Liver (tissue), 8 donors: ENCODE measurements at regions not wholly inside any gene's neighbourhood (a gene's known extent, or its start where the extent isn't known, plus 50 kb on each side); places are given as distances from the start of the nearest gene placed in this dataset.

Source experiments
- DNase-seq: peaks from one replicate; pipeline ENCODE4 v3.0.0-alpha.2; 2017; ENCODE audit warnings: low spot score
- H3K27ac ChIP-seq, 2 donors: one replicate each; pipeline ENCODE4 v1.7.0; 2013; ENCODE audit warnings: inconsistent platforms in 2 of 2, low read length in 2 of 2, control low read depth in 1 of 2, low read depth in 1 of 2, mild to moderate bottlenecking in 1 of 2
- H3K27me3 ChIP-seq, 4 donors: one replicate each; pipeline versions ENCODE4 v1.6.1 to v1.7.0; 2013; ENCODE audit warnings: low read length in 3 of 4, inconsistent platforms in 1 of 4, mild to moderate bottlenecking in 1 of 4, moderate library complexity in 1 of 4; ENCODE audit not compliant: control insufficient read depth in 4 of 4, insufficient read depth in 4 of 4
- H3K36me3 ChIP-seq, 4 donors: one replicate each; pipeline versions ENCODE4 v1.6.1 to v1.7.0; 2013; ENCODE audit warnings: low read length in 3 of 4, mild to moderate bottlenecking in 3 of 4, low read depth in 1 of 4, moderate library complexity in 1 of 4; ENCODE audit not compliant: control insufficient read depth in 4 of 4, insufficient read depth in 3 of 4
- H3K4me1 ChIP-seq, 4 donors: one replicate each; pipeline versions ENCODE4 v1.6.1 to v1.7.0; 2013; ENCODE audit warnings: low read length in 3 of 4, mild to moderate bottlenecking in 3 of 4, moderate library complexity in 1 of 4; ENCODE audit not compliant: control insufficient read depth in 4 of 4, insufficient read depth in 4 of 4
- H3K4me3 ChIP-seq, 3 donors: one replicate each; pipeline versions ENCODE4 v1.6.1 to v1.7.0; 2013; ENCODE audit warnings: low read length in 3 of 3, control low read depth in 1 of 3, low read depth in 1 of 3, mild to moderate bottlenecking in 1 of 3
- H3K9ac ChIP-seq, 2 donors: one replicate each; pipeline ENCODE4 v1.7.0; 2013; ENCODE audit warnings: low read length in 2 of 2, mild to moderate bottlenecking in 2 of 2, moderate library complexity in 2 of 2, control low read depth in 1 of 2, low read depth in 1 of 2
- H3K9me3 ChIP-seq, 4 donors: one replicate each; pipeline versions ENCODE4 v1.6.1 to v1.7.0; 2013; ENCODE audit warnings: low read length in 3 of 4; ENCODE audit not compliant: control insufficient read depth in 4 of 4
- EGR1 ChIP-seq, 2 donors: IDR thresholded peaks; 2 replicates each; pipeline ENCODE4 v1.6.1; 2016 to 2018; ENCODE audit warnings: antibody characterized with exemption in 2 of 2, low read depth in 2 of 2
- FOXA1 ChIP-seq: IDR thresholded peaks from 2 replicates; pipeline ENCODE4 v1.6.1; 2016; ENCODE audit warnings: antibody characterized with exemption
- FOXA2 ChIP-seq: IDR thresholded peaks from 2 replicates; pipeline ENCODE4 v1.6.1; 2016; ENCODE audit warnings: antibody characterized with exemption
- GABPA ChIP-seq, 2 donors: IDR thresholded peaks in 1 of 2; conservative IDR thresholded peaks in 1 of 2; 2 replicates each; pipeline ENCODE4 v1.6.1; 2016; ENCODE audit warnings: antibody characterized with exemption in 2 of 2, mild to moderate bottlenecking in 1 of 2, moderate library complexity in 1 of 2
- HNF4A ChIP-seq, 2 donors: conservative IDR thresholded peaks; 2 replicates each; pipeline ENCODE4 v1.6.1; 2016; ENCODE audit warnings: antibody characterized with exemption in 2 of 2, mild to moderate bottlenecking in 2 of 2
- HNF4G ChIP-seq: IDR thresholded peaks from 2 replicates; pipeline ENCODE4 v1.6.1; 2016; ENCODE audit warnings: antibody characterized with exemption
- JUND ChIP-seq, 2 donors: IDR thresholded peaks; 2 replicates each; pipeline ENCODE4 v1.6.1; 2016; ENCODE audit warnings: antibody characterized with exemption in 2 of 2
- NR2F2 ChIP-seq: IDR thresholded peaks from 2 replicates; pipeline ENCODE4 v1.6.1; 2016; ENCODE audit warnings: antibody characterized with exemption
- RAD21 ChIP-seq, 2 donors: IDR thresholded peaks; 2 replicates each; pipeline ENCODE4 v1.6.1; 2016; ENCODE audit warnings: antibody characterized with exemption in 2 of 2, mild to moderate bottlenecking in 2 of 2
- SP1 ChIP-seq: IDR thresholded peaks from 2 replicates; pipeline ENCODE4 v1.6.1; 2018; ENCODE audit warnings: antibody characterized with exemption, mild to moderate bottlenecking
- TAF1 ChIP-seq: conservative IDR thresholded peaks from 2 replicates; pipeline ENCODE4 v1.6.1; 2016; ENCODE audit warnings: antibody characterized with exemption, mild to moderate bottlenecking
- YY1 ChIP-seq: IDR thresholded peaks from 2 replicates; pipeline ENCODE4 v1.6.1; 2016; ENCODE audit warnings: antibody characterized with exemption, mild to moderate bottlenecking
- WGBS: extraction: QIAGEN DNeasy Blood & Tissue Kit; methylation state at CpG from one replicate; pipeline ENCODE4 v1.1.7; 2013; 5-methylcytosine and 5-hydroxymethylcytosine counted together
- TF ChIP-seq, protein P1 (sequence below): IDR thresholded peaks from 2 replicates; pipeline ENCODE4 v1.6.1; 2016; ENCODE audit warnings: antibody characterized with exemption
- TF ChIP-seq, protein P2 (sequence below): fragments of 150-350 bp; IDR thresholded peaks from 2 replicates; pipeline ENCODE4 v1.5.1; 2017; ENCODE audit warnings: improper control_type of control experiment, low read depth, low read length; ENCODE audit not compliant: missing input control
- TF ChIP-seq, protein P3 (sequence below): IDR thresholded peaks from 2 replicates; pipeline ENCODE4 v1.6.1; 2016; ENCODE audit warnings: antibody characterized with exemption
- TF ChIP-seq, protein P4 (sequence below): IDR thresholded peaks from 2 replicates; pipeline ENCODE4 v1.6.1; 2016; ENCODE audit warnings: antibody characterized with exemption
- TF ChIP-seq, protein P5 (sequence below): IDR thresholded peaks from 2 replicates; pipeline ENCODE4 v1.6.1; 2016; ENCODE audit warnings: antibody characterized with exemption, mild to moderate bottlenecking
- donor health status: healthy.
- donor health status: healthy.
- donor health status: healthy.
- donor health status: healthy.
- donor health status: healthy.

DNA sequence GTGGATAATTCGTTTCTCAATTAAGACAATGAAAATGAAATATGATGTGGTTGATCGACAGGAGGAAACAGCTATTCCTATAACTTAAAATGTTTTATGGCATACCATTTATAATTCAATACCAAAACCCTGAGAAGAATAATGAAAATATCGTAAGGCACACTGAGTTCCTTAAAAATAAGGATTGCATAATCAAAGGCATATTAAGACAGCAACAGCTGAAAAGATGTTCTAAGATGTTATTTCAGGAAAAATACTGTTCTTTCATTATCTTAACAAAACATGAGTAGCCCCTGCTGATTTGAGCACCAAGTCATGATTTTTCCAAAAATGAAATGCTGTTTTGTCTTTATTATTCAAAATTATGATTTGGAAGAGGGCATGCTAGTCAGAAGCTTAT is 189.4 kb upstream of the ALG10 start:
- WGBS: 61% methylated on average over 3 of the region's 3 CpGs
- DNase-seq: no peak
- TF ChIP-seq, protein P1, sequence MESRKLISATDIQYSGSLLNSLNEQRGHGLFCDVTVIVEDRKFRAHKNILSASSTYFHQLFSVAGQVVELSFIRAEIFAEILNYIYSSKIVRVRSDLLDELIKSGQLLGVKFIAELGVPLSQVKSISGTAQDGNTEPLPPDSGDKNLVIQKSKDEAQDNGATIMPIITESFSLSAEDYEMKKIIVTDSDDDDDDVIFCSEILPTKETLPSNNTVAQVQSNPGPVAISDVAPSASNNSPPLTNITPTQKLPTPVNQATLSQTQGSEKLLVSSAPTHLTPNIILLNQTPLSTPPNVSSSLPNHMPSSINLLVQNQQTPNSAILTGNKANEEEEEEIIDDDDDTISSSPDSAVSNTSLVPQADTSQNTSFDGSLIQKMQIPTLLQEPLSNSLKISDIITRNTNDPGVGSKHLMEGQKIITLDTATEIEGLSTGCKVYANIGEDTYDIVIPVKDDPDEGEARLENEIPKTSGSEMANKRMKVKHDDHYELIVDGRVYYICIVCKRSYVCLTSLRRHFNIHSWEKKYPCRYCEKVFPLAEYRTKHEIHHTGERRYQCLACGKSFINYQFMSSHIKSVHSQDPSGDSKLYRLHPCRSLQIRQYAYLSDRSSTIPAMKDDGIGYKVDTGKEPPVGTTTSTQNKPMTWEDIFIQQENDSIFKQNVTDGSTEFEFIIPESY: no peak
- no peak for TF ChIP-seq SP1
- TF ChIP-seq TAF1: no peak
- no peak for TF ChIP-seq HNF4A (conservative IDR thresholded peaks at IDR 0.05)
- no peak for TF ChIP-seq NR2F2
- no peak for TF ChIP-seq JUND (IDR thresholded peaks at IDR 0.05)
- no peak for TF ChIP-seq FOXA1
- TF ChIP-seq EGR1 (IDR thresholded peaks at IDR 0.05; ENCODE audit: low read depth in 2 of 2): no peak

DNA sequence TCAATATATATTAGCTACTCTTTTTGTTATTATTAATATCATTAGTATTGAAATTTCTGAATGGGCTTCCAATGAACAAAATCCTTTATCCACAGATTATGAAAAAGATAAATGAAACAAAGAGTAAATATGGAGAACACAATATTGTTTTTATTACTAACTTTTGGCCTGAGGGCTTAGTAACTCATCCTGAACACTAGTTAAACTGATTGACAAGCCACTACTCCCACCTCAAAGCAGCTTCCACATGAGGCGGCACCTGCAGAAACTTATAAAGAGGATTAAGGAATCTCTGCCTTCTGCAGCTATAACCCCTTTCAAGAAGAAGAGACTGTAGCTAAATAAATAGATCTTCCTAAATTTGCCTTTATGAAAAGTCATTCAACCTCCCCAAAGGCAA is 187.6 kb upstream of the ALG10 start:
- no peaks in the 10 kb centered on the region for H3K9me3 ChIP-seq
- H3K36me3 ChIP-seq: no peaks in the 10 kb centered on the region
- DNase-seq: no peak
- TF ChIP-seq YY1 (no peak), HNF4G (no peak), FOXA2 (no peak), NR2F2 (no peak), EGR1 (IDR thresholded peaks at IDR 0.05; ENCODE audit: low read depth in 2 of 2) (no peak), GABPA (IDR thresholded peaks at IDR 0.05 in 1 of 2, conservative IDR thresholded peaks at IDR 0.05 in 1 of 2) (no peak), FOXA1 (no peak), SP1 (no peak), HNF4A (conservative IDR thresholded peaks at IDR 0.05) (no peak), RAD21 (IDR thresholded peaks at IDR 0.05) (no peak), JUND (IDR thresholded peaks at IDR 0.05) (no peak), TAF1 (no peak)
- TF ChIP-seq, protein P2, sequence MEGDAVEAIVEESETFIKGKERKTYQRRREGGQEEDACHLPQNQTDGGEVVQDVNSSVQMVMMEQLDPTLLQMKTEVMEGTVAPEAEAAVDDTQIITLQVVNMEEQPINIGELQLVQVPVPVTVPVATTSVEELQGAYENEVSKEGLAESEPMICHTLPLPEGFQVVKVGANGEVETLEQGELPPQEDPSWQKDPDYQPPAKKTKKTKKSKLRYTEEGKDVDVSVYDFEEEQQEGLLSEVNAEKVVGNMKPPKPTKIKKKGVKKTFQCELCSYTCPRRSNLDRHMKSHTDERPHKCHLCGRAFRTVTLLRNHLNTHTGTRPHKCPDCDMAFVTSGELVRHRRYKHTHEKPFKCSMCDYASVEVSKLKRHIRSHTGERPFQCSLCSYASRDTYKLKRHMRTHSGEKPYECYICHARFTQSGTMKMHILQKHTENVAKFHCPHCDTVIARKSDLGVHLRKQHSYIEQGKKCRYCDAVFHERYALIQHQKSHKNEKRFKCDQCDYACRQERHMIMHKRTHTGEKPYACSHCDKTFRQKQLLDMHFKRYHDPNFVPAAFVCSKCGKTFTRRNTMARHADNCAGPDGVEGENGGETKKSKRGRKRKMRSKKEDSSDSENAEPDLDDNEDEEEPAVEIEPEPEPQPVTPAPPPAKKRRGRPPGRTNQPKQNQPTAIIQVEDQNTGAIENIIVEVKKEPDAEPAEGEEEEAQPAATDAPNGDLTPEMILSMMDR: no peak
- TF ChIP-seq, protein P3, sequence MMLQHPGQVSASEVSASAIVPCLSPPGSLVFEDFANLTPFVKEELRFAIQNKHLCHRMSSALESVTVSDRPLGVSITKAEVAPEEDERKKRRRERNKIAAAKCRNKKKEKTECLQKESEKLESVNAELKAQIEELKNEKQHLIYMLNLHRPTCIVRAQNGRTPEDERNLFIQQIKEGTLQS: no peak
- TF ChIP-seq, protein P4, sequence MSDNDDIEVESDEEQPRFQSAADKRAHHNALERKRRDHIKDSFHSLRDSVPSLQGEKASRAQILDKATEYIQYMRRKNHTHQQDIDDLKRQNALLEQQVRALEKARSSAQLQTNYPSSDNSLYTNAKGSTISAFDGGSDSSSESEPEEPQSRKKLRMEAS: no peak
- TF ChIP-seq, protein P1: no peak
- TF ChIP-seq, protein P5, sequence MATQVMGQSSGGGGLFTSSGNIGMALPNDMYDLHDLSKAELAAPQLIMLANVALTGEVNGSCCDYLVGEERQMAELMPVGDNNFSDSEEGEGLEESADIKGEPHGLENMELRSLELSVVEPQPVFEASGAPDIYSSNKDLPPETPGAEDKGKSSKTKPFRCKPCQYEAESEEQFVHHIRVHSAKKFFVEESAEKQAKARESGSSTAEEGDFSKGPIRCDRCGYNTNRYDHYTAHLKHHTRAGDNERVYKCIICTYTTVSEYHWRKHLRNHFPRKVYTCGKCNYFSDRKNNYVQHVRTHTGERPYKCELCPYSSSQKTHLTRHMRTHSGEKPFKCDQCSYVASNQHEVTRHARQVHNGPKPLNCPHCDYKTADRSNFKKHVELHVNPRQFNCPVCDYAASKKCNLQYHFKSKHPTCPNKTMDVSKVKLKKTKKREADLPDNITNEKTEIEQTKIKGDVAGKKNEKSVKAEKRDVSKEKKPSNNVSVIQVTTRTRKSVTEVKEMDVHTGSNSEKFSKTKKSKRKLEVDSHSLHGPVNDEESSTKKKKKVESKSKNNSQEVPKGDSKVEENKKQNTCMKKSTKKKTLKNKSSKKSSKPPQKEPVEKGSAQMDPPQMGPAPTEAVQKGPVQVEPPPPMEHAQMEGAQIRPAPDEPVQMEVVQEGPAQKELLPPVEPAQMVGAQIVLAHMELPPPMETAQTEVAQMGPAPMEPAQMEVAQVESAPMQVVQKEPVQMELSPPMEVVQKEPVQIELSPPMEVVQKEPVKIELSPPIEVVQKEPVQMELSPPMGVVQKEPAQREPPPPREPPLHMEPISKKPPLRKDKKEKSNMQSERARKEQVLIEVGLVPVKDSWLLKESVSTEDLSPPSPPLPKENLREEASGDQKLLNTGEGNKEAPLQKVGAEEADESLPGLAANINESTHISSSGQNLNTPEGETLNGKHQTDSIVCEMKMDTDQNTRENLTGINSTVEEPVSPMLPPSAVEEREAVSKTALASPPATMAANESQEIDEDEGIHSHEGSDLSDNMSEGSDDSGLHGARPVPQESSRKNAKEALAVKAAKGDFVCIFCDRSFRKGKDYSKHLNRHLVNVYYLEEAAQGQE: no peak
- peaks cover 0 to 3% (median 0%) of the 10 kb centered on the region in 4 donors for H3K27me3 ChIP-seq
- no peak overlapping the region for H3K27ac ChIP-seq
- WGBS: 87% methylated on average over 1 of the region's 1 CpG
- no peak overlapping the region for H3K9ac ChIP-seq
- no peaks in the 10 kb centered on the region for H3K4me1 ChIP-seq
- H3K4me3 ChIP-seq: no peak overlapping the region

More for the DNA sequence above, 189.4 kb upstream of the ALG10 start:
- H3K4me1 ChIP-seq: no peaks in the 10 kb centered on the region
- H3K27me3 ChIP-seq: peaks cover 0 to 3% (median 0%) of the 10 kb centered on the region in 4 donors
- H3K4me3 ChIP-seq: no peak overlapping the region
- no peak overlapping the region for H3K27ac ChIP-seq
- no peaks in the 10 kb centered on the region for H3K9me3 ChIP-seq
- no peaks in the 10 kb centered on the region for H3K36me3 ChIP-seq
- H3K9ac ChIP-seq: no peak overlapping the region
